Endodermal cell (in vitro differentiated cells): ENCODE measurements at regions not wholly inside any gene's neighbourhood (a gene's known extent, or its start where the extent isn't known, plus 50 kb on each side); places are given as distances from the start of the nearest gene placed in this dataset.
"Not testable (repeated sequence)": the region's sequence is repeated elsewhere in the genome, so short reads cannot be mapped to it uniquely, and the experiment has no call there.

Experiments
- DNase-seq: peaks from one replicate; pipeline ENCODE4 v3.0.0-alpha.2; 2017
- H3K27ac ChIP-seq: 2 replicates; pipeline ENCODE4 v1.5.1; 2013; ENCODE audit warnings: mild to moderate bottlenecking, low read depth, low read length, moderate library complexity
- H3K27me3 ChIP-seq: 2 replicates; pipeline ENCODE4 v1.6.1; 2013; ENCODE audit warnings: mild to moderate bottlenecking, low read length, moderate library complexity; ENCODE audit not compliant: insufficient read depth, control insufficient read depth, poor library complexity, severe bottlenecking
- H3K36me3 ChIP-seq: 2 replicates; pipeline ENCODE4 v1.7.0; 2013; ENCODE audit warnings: mild to moderate bottlenecking, low read length, moderate library complexity; ENCODE audit not compliant: control insufficient read depth, insufficient read depth
- H3K4me1 ChIP-seq: one replicate; pipeline ENCODE4 v1.7.0; 2013; ENCODE audit warnings: low read length; ENCODE audit not compliant: control insufficient read depth, insufficient read depth
- H3K4me3 ChIP-seq: 2 replicates; pipeline ENCODE4 v1.5.1; 2013; ENCODE audit warnings: mild to moderate bottlenecking, low read length, moderate library complexity
- H3K9ac ChIP-seq: 2 replicates; pipeline ENCODE4 v1.6.1; 2013; ENCODE audit warnings: mild to moderate bottlenecking, low read length, moderate library complexity; ENCODE audit not compliant: poor library complexity, severe bottlenecking; ENCODE audit errors: extremely low read depth
- H3K9me3 ChIP-seq: 2 replicates; pipeline ENCODE4 v1.6.1; 2013; ENCODE audit warnings: mild to moderate bottlenecking, low read length, moderate library complexity; ENCODE audit not compliant: control insufficient read depth
- H3K27ac Mint-ChIP-seq: 2 replicates; pipeline ENCODE4 v1.8.0; 2020; ENCODE audit warnings: mixed read lengths
- H3K27me3 Mint-ChIP-seq: 2 replicates; pipeline ENCODE4 v1.8.0; 2021; ENCODE audit warnings: mild to moderate bottlenecking, mixed read lengths; ENCODE audit not compliant: insufficient read depth
- H3K36me3 Mint-ChIP-seq: 2 replicates; pipeline ENCODE4 v1.8.0; 2020; ENCODE audit warnings: low read depth, mixed read lengths
- H3K4me1 Mint-ChIP-seq: 2 replicates; pipeline ENCODE4 v1.8.0; 2020; ENCODE audit warnings: mixed read lengths
- H3K4me3 Mint-ChIP-seq: 2 replicates; pipeline ENCODE4 v1.8.0; 2020; ENCODE audit warnings: mild to moderate bottlenecking, moderate library complexity, mixed read lengths
- H3K9me3 Mint-ChIP-seq: 2 replicates; pipeline ENCODE4 v1.8.0; 2020; ENCODE audit warnings: mild to moderate bottlenecking, mixed read lengths
- CTCF ChIP-seq: fragments of 200-600 bp; sonication (generic); conservative IDR thresholded peaks from 2 replicates; pipeline ENCODE4 v1.5.0; 2021; ENCODE audit warnings: antibody characterized with exemption, mild to moderate bottlenecking
- WGBS, 2 experiments: methylation state at CpG; one replicate each; pipeline versions ENCODE4 v1.1.5 to v1.1.7; 2013; ENCODE audit warnings: missing lambda C conversion rate in 2 of 2, mixed read lengths in 1 of 2; ENCODE audit not compliant: insufficient coverage in 1 of 2, insufficient read length in 1 of 2; 5-methylcytosine and 5-hydroxymethylcytosine counted together

GRCh38 chr2:166762746-166763145, 125.5 kb upstream of the XIRP2 start:
- H3K9ac ChIP-seq = no peak overlapping the region
- H3K27ac ChIP-seq = no peak overlapping the region
- Mint-ChIP-seq H3K4me3 (no peak overlapping the region), H3K36me3 (no peaks in the 10 kb centered on the region), H3K9me3 (no peaks in the 10 kb centered on the region), H3K27me3 (no peaks in the 10 kb centered on the region), H3K27ac (no peak overlapping the region), H3K4me1 (peaks cover 4% of the 10 kb centered on the region)
- DNase-seq = no peak
- H3K36me3 ChIP-seq = no peaks in the 10 kb centered on the region
- no peak overlapping the region for H3K4me3 ChIP-seq
- no peaks in the 10 kb centered on the region for H3K27me3 ChIP-seq
- no peak for TF ChIP-seq CTCF
- no peaks in the 10 kb centered on the region for H3K4me1 ChIP-seq
- 96% methylated on average over 2 of the region's 2 CpGs for WGBS, 2 experiments
- no peaks in the 10 kb centered on the region for H3K9me3 ChIP-seq

- Histone ChIP-seq H3K4me3 (no peak overlapping the region), H3K4me1 (no peaks in the 10 kb centered on the region), H3K27me3 (no peaks in the 10 kb centered on the region), H3K9me3 (no peaks in the 10 kb centered on the region), H3K36me3 (no peaks in the 10 kb centered on the region), H3K9ac (no peak overlapping the region), H3K27ac (no peak overlapping the region)
- DNase-seq = no peak
- H3K4me3 Mint-ChIP-seq = no peak overlapping the region
- H3K27me3 Mint-ChIP-seq = no peaks in the 10 kb centered on the region
- no peaks in the 10 kb centered on the region for H3K9me3 Mint-ChIP-seq
- no peaks in the 10 kb centered on the region for H3K4me1 Mint-ChIP-seq
- H3K36me3 Mint-ChIP-seq = no peaks in the 10 kb centered on the region
- WGBS, 2 experiments = 88 to 92% methylated on average over 2 to 4 of the region's 4 CpGs
- no peak for TF ChIP-seq CTCF
- no peak overlapping the region for H3K27ac Mint-ChIP-seq
These were observed 129.3 kb upstream of the XIRP2 start for GRCh38 chr2:166758956-166759355.

- no peak for DNase-seq
- H3K36me3 Mint-ChIP-seq = no peaks in the 10 kb centered on the region
- no peak overlapping the region for H3K9ac ChIP-seq
- no peak for TF ChIP-seq CTCF
- H3K27me3 Mint-ChIP-seq = no peaks in the 10 kb centered on the region
- no peak overlapping the region for H3K27ac ChIP-seq
- no peaks in the 10 kb centered on the region for H3K27me3 ChIP-seq
- H3K27ac Mint-ChIP-seq = no peak overlapping the region
- no peak overlapping the region for H3K4me3 ChIP-seq
- no peak overlapping the region for H3K4me3 Mint-ChIP-seq
- peaks cover 9% of the 10 kb centered on the region for H3K9me3 Mint-ChIP-seq
- WGBS, 2 experiments = no CpG with 5 or more reads among the region's 1 CpG
- no peaks in the 10 kb centered on the region for H3K4me1 ChIP-seq
- peaks cover 2% of the 10 kb centered on the region for H3K9me3 ChIP-seq
- H3K4me1 Mint-ChIP-seq = no peaks in the 10 kb centered on the region
- no peaks in the 10 kb centered on the region for H3K36me3 ChIP-seq
These were observed 137.7 kb upstream of the XIRP2 start for GRCh38 chr2:166750624-166751023.

GRCh38 chr2:166744117-166744516, 144.2 kb upstream of the XIRP2 start:
- H3K9me3 ChIP-seq = peaks cover 62% of the 10 kb centered on the region
- not testable (repeated sequence) for H3K27ac Mint-ChIP-seq, H3K27ac ChIP-seq, H3K4me3 ChIP-seq, DNase-seq, H3K9ac ChIP-seq, H3K36me3 Mint-ChIP-seq, H3K36me3 ChIP-seq, H3K4me1 Mint-ChIP-seq, H3K4me1 ChIP-seq, H3K27me3 Mint-ChIP-seq, H3K4me3 Mint-ChIP-seq, H3K27me3 ChIP-seq
- peaks cover 74% of the 10 kb centered on the region for H3K9me3 Mint-ChIP-seq
- 85% methylated on average over 1 of the region's 1 CpG; no CpG with 5 or more reads in 1 of the 2 experiments for WGBS, 2 experiments

GRCh38 chr2:166743482-166743881, 144.8 kb upstream of the XIRP2 start:
- WGBS, 2 experiments = 91 to 94% methylated on average over 8 to 10 of the region's 10 CpGs

More at GRCh38 chr2:166743482-166743881, 144.8 kb upstream of the XIRP2 start:
- H3K4me1 Mint-ChIP-seq, H3K36me3 Mint-ChIP-seq, H3K9ac ChIP-seq, H3K27ac Mint-ChIP-seq, H3K27ac ChIP-seq, H3K27me3 Mint-ChIP-seq, H3K36me3 ChIP-seq, H3K4me1 ChIP-seq, H3K4me3 Mint-ChIP-seq, H3K27me3 ChIP-seq: not testable (repeated sequence)
- peak; percentile 48 for DNase-seq
- H3K9me3 ChIP-seq = peaks cover 68% of the 10 kb centered on the region
- peak overlapping the region; percentile 40 for H3K4me3 ChIP-seq
- H3K9me3 Mint-ChIP-seq = peaks cover 79% of the 10 kb centered on the region
